ENCODE measurements at regions not wholly inside any gene's neighbourhood (a gene's known extent, or its start where the extent isn't known, plus 50 kb on each side); places are given as distances from the start of the nearest gene placed in this dataset.

GRCh38 chr12:125222876-125223275, 157.6 kb downstream of the AACS start:
- TF ChIP-seq, protein P1, sequence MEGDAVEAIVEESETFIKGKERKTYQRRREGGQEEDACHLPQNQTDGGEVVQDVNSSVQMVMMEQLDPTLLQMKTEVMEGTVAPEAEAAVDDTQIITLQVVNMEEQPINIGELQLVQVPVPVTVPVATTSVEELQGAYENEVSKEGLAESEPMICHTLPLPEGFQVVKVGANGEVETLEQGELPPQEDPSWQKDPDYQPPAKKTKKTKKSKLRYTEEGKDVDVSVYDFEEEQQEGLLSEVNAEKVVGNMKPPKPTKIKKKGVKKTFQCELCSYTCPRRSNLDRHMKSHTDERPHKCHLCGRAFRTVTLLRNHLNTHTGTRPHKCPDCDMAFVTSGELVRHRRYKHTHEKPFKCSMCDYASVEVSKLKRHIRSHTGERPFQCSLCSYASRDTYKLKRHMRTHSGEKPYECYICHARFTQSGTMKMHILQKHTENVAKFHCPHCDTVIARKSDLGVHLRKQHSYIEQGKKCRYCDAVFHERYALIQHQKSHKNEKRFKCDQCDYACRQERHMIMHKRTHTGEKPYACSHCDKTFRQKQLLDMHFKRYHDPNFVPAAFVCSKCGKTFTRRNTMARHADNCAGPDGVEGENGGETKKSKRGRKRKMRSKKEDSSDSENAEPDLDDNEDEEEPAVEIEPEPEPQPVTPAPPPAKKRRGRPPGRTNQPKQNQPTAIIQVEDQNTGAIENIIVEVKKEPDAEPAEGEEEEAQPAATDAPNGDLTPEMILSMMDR (conservative IDR thresholded peaks at IDR 0.05; ENCODE audit: low read depth, low read length) = no peak
- no peak for DNase-seq (ENCODE audit: low read depth)
- no peak overlapping the region for H3K4me3 ChIP-seq (ENCODE audit: low read depth, low read length)

DNA sequence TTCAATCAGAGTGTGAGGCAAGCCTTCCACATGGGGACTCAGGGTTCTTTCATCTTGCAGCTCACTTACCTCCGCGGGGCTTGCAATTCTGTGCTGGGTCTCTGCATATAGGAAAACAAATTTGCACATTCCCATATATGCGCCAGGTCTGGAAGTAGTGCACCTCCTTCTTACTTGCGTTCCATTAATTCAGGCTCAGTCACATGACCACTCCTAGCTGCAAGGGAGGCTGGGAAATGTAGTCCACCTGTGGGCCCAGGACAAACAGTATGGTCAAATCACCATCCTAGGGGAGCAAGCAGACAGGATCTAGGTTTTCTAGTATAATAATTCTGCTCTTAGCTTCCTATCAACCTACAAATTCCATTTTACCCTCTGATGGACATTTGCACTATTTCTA, 160.4 kb downstream of the AACS start:
- TF ChIP-seq, protein P1 (conservative IDR thresholded peaks at IDR 0.05; ENCODE audit: low read depth, low read length) = no peak
- no peak for DNase-seq (ENCODE audit: low read depth)
- H3K4me3 ChIP-seq (ENCODE audit: low read depth, low read length) = no peak overlapping the region

GRCh38 chr12:125228519-125229260, 163.5 kb downstream of the AACS start:
- TF ChIP-seq, protein P1 (conservative IDR thresholded peaks at IDR 0.05; ENCODE audit: low read depth, low read length) = no peak
- DNase-seq (ENCODE audit: low read depth) = no peak
- no peak overlapping the region for H3K4me3 ChIP-seq (ENCODE audit: low read depth, low read length)

GRCh38 chr12:125229878-125230530, 164.8 kb downstream of the AACS start:
- TF ChIP-seq, protein P1 (conservative IDR thresholded peaks at IDR 0.05; ENCODE audit: low read depth, low read length) = no peak
- H3K4me3 ChIP-seq (ENCODE audit: low read depth, low read length) = no peak overlapping the region
- no peak for DNase-seq (ENCODE audit: low read depth)

- no peak overlapping the region for H3K4me3 ChIP-seq (ENCODE audit: low read depth, low read length)
- TF ChIP-seq, protein P1 (conservative IDR thresholded peaks at IDR 0.05; ENCODE audit: low read depth, low read length) = no peak
- DNase-seq (ENCODE audit: low read depth) = no peak
These were observed 168.1 kb downstream of the AACS start for GRCh38 chr12:125233319-125233718.

- H3K4me3 ChIP-seq (ENCODE audit: low read depth, low read length) = no peak overlapping the region
- TF ChIP-seq, protein P1 (conservative IDR thresholded peaks at IDR 0.05; ENCODE audit: low read depth, low read length) = no peak
- no peak for DNase-seq (ENCODE audit: low read depth)
These were observed 174.3 kb downstream of the AACS start for GRCh38 chr12:125239563-125239962.
